ENCODE measurements at regions not wholly inside any gene's neighbourhood (a gene's known extent, or its start where the extent isn't known, plus 50 kb on each side); places are given as distances from the start of the nearest gene placed in this dataset.

DNA sequence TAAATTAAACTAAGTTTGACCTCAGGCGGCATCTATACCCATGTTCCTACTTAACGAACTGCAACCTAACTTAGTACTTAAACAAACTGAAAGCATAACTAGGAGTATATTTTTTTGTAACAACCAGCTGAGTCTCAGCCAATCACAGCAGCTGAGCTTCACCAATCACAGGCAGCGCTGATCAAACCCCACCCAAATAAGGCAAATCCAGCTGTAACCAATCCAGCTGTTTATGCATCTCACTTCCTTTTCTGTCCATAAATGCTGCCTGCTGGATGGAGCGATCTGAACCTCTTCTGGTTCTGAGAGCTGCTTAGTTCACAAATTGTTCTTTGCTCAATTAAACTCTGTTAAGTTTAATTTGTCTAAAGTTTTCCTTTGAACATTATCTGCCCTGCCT lies 131.3 kb downstream of the PMP22 start:
- TF ChIP-seq ZNF431 (CRISPR knock-in tag; IDR thresholded peaks at IDR 0.05; ENCODE audit: borderline replicate concordance, low read depth) (no peak), YY1 (IDR thresholded peaks at IDR 0.05; ENCODE audit: insufficient read depth, insufficient replicate concordance, low read depth, low read length) (no peak), NFAT5 (CRISPR knock-in tag; IDR thresholded peaks at IDR 0.05) (no peak), ZNF557 (CRISPR knock-in tag; IDR thresholded peaks at IDR 0.05) (no peak), TCF12 (IDR thresholded peaks at IDR 0.05) (no peak), TCF12 (CRISPR knock-in tag; IDR thresholded peaks at IDR 0.05) (no peak), POLR2AphosphoS5 (IDR thresholded peaks at IDR 0.05; ENCODE audit: low read depth, low read length) (no peak), POLR2AphosphoS2 (IDR thresholded peaks at IDR 0.05; ENCODE audit: low read depth, low read length) (no peak), TAF1 (CRISPR knock-in tag; IDR thresholded peaks at IDR 0.05) (no peak), EZH2 (conservative IDR thresholded peaks at IDR 0.05; ENCODE audit: low read depth, low read length) (no peak), CTCF (CRISPR knock-in tag; IDR thresholded peaks at IDR 0.05) (no peak), TMF1 (CRISPR knock-in tag; IDR thresholded peaks at IDR 0.05; ENCODE audit: low read depth) (no peak), TCF7L2 (IDR thresholded peaks at IDR 0.05; ENCODE audit: low read depth, low read length) (no peak), ELF4 (CRISPR knock-in tag; IDR thresholded peaks at IDR 0.05; ENCODE audit: borderline replicate concordance) (no peak)
- TF ChIP-seq, protein P1, sequence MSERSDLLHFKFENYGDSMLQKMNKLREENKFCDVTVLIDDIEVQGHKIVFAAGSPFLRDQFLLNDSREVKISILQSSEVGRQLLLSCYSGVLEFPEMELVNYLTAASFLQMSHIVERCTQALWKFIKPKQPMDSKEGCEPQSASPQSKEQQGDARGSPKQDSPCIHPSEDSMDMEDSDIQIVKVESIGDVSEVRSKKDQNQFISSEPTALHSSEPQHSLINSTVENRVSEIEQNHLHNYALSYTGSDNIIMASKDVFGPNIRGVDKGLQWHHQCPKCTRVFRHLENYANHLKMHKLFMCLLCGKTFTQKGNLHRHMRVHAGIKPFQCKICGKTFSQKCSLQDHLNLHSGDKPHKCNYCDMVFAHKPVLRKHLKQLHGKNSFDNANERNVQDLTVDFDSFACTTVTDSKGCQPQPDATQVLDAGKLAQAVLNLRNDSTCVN (CRISPR knock-in tag; IDR thresholded peaks at IDR 0.05; ENCODE audit: borderline replicate concordance): no peak

Data from HepG2 (cell line).